H1 (cell line): ENCODE measurements at regions not wholly inside any gene's neighbourhood (a gene's known extent, or its start where the extent isn't known, plus 50 kb on each side); places are given as distances from the start of the nearest gene placed in this dataset.

Experiments used
- CTCF ChIA-PET: fragments of 300-600 bp; sonication (Branson Sonifier 250); formaldehyde crosslinking; loops from one replicate; lab custom pipeline; 2021; ENCODE audit not compliant: partially characterized antibody; lab: Charles Lee
- POLR2A ChIA-PET: fragments of 300-600 bp; sonication (Branson Sonifier 250); formaldehyde crosslinking; loops from one replicate; lab custom pipeline; 2021; ENCODE audit warnings: inconsistent platforms; ENCODE audit not compliant: partially characterized antibody; lab: Charles Lee
- DNase-seq, 2 experiments: peaks; one replicate each; pipeline versions ENCODE4 v3.0.0 to v3.0.0-alpha.2; 2010 to 2022; ENCODE audit warnings: low spot score in 2 of 2, low read depth in 1 of 2, mixed read lengths in 1 of 2
- FAIRE-seq: peaks from 2 replicates; lab custom pipeline; 2011; peaks lifted over from hg19 to GRCh38; lab: Jason Lieb, UNC
- H2AFZ ChIP-seq: 2 replicates; pipeline ENCODE4 v1.8.1; 2012; ENCODE audit warnings: low read length, inconsistent platforms
- H2AK5ac ChIP-seq: 2 replicates; pipeline ENCODE4 v1.6.1; 2013; ENCODE audit warnings: low read depth, low read length
- H2BK120ac ChIP-seq: replicated peaks from 2 replicates; pipeline ENCODE3; 2013; ENCODE audit warnings: low read depth, low read length, inconsistent platforms
- H2BK12ac ChIP-seq: 2 replicates; pipeline ENCODE4 v1.6.1; 2013; ENCODE audit warnings: low read depth, low read length
- H2BK15ac ChIP-seq: 2 replicates; pipeline ENCODE4 v1.6.1; 2013; ENCODE audit warnings: low read length
- H2BK20ac ChIP-seq: 2 replicates; pipeline ENCODE4 v1.6.1; 2013; ENCODE audit warnings: low read length
- H2BK5ac ChIP-seq: 2 replicates; pipeline ENCODE4 v1.6.1; 2013; ENCODE audit warnings: low read depth, low read length
- H3K14ac ChIP-seq: 2 replicates; pipeline ENCODE4 v1.6.1; 2013; ENCODE audit warnings: inconsistent platforms; ENCODE audit not compliant: insufficient read length
- H3K18ac ChIP-seq: 2 replicates; pipeline ENCODE4 v1.6.1; 2013; ENCODE audit warnings: low read length; ENCODE audit errors: extremely low read depth
- H3K23ac ChIP-seq: 2 replicates; pipeline ENCODE4 v1.6.1; 2013; ENCODE audit warnings: inconsistent platforms; ENCODE audit not compliant: insufficient read length
- H3K23me2 ChIP-seq: 2 replicates; pipeline ENCODE4 v1.6.1; 2013; ENCODE audit warnings: low read depth, low read length
- H3K27ac ChIP-seq: 2 replicates; pipeline ENCODE4 v1.6.1; 2011; ENCODE audit warnings: low read depth, low read length, inconsistent platforms
- H3K27me3 ChIP-seq, 4 experiments: replicated peaks in 1 of 4; 1 replicate in 1 of 4; 2 replicates in 3 of 4; pipeline versions ENCODE4 v1.6.1 to v1.8.1; 2011 to 2013; ENCODE audit warnings: low read length in 3 of 4, mild to moderate bottlenecking in 3 of 4, inconsistent platforms in 2 of 4, mixed read lengths in 2 of 4, moderate library complexity in 1 of 4; ENCODE audit not compliant: control insufficient read depth in 3 of 4, insufficient read depth in 3 of 4; ENCODE audit errors: extremely low read depth in 1 of 4
- H3K36me3 ChIP-seq, 4 experiments: 2 replicates each; pipeline versions ENCODE4 v1.6.1 to v1.8.1; 2011 to 2013; ENCODE audit warnings: mild to moderate bottlenecking in 4 of 4, low read length in 3 of 4, moderate library complexity in 2 of 4, control low read depth in 1 of 4, inconsistent platforms in 1 of 4; ENCODE audit not compliant: insufficient read depth in 4 of 4, control insufficient read depth in 2 of 4
- H3K4ac ChIP-seq: replicated peaks from 2 replicates; pipeline ENCODE3; 2013; ENCODE audit warnings: low read length, low read depth, mixed read lengths, inconsistent platforms; ENCODE audit not compliant: insufficient read length
- H3K4me1 ChIP-seq, 4 experiments: replicated peaks in 1 of 4; 1 replicate in 1 of 4; 2 replicates in 3 of 4; pipeline versions ENCODE4 v1.6.1 to v1.8.1; 2011 to 2013; ENCODE audit warnings: low read length in 3 of 4, inconsistent platforms in 2 of 4, mixed read lengths in 1 of 4; ENCODE audit not compliant: insufficient read depth in 4 of 4, control insufficient read depth in 3 of 4
- H3K4me2 ChIP-seq, 2 experiments: 2 replicates each; pipeline versions ENCODE4 v1.6.1 to v1.8.1; 2011 to 2013; ENCODE audit warnings: low read depth in 2 of 2, low read length in 2 of 2, control low read depth in 1 of 2, inconsistent platforms in 1 of 2, mild to moderate bottlenecking in 1 of 2; ENCODE audit not compliant: insufficient read depth in 1 of 2
- H3K4me3 ChIP-seq, 4 experiments: fragments of 200-600, 300-600 bp in 1 of 4; sonication (generic), shearing (Covaris generic), sonication (Bioruptor Twin) in 1 of 4; 2 replicates each; pipeline versions ENCODE4 v1.5.1 to v1.8.1; 2011 to 2016; ENCODE audit warnings: low read length in 4 of 4, low read depth in 3 of 4, control low read depth in 2 of 4, inconsistent platforms in 2 of 4, mild to moderate bottlenecking in 2 of 4, mixed read lengths in 1 of 4, moderate library complexity in 1 of 4; ENCODE audit not compliant: insufficient read depth in 2 of 4; ENCODE audit errors: extremely low read depth in 1 of 4
- H3K56ac ChIP-seq: replicated peaks from 2 replicates; pipeline ENCODE3; 2013; ENCODE audit warnings: low read depth, mild to moderate bottlenecking, mixed read lengths, low read length, inconsistent platforms; ENCODE audit not compliant: insufficient read length
- H3K79me1 ChIP-seq: 2 replicates; pipeline ENCODE4 v1.6.1; 2013; ENCODE audit warnings: low read depth, low read length, control low read depth
- H3K79me2 ChIP-seq, 2 experiments: 2 replicates each; pipeline versions ENCODE4 v1.6.1 to v1.8.1; 2012 to 2013; ENCODE audit warnings: low read length in 2 of 2, mild to moderate bottlenecking in 2 of 2, inconsistent platforms in 1 of 2; ENCODE audit not compliant: insufficient read depth in 2 of 2, control insufficient read depth in 1 of 2
- H3K9ac ChIP-seq, 4 experiments: replicated peaks in 1 of 4; 1 replicate in 1 of 4; 2 replicates in 3 of 4; pipeline versions ENCODE4 v1.6.1 to v1.8.1; 2011 to 2013; ENCODE audit warnings: low read depth in 3 of 4, low read length in 3 of 4, control low read depth in 2 of 4, mild to moderate bottlenecking in 2 of 4, moderate library complexity in 2 of 4, inconsistent platforms in 1 of 4; ENCODE audit errors: extremely low read depth in 1 of 4
- H3K9me3 ChIP-seq, 2 experiments: 2 replicates each; pipeline versions ENCODE4 v1.6.1 to v1.8.1; 2012 to 2013; ENCODE audit warnings: mild to moderate bottlenecking in 2 of 2, moderate library complexity in 2 of 2, control low read depth in 1 of 2, inconsistent platforms in 1 of 2, low read depth in 1 of 2, low read length in 1 of 2, mixed read lengths in 1 of 2; ENCODE audit not compliant: insufficient read depth in 2 of 2
- H4K20me1 ChIP-seq, 2 experiments: replicated peaks in 1 of 2; 2 replicates each; pipeline versions ENCODE3 to v1.8.1; 2011 to 2013; ENCODE audit warnings: inconsistent platforms in 2 of 2, low read length in 2 of 2, mild to moderate bottlenecking in 1 of 2; ENCODE audit not compliant: insufficient read depth in 2 of 2, control insufficient read depth in 1 of 2
- H4K5ac ChIP-seq: 2 replicates; pipeline ENCODE4 v1.6.1; 2013; ENCODE audit warnings: low read length, low read depth, mixed read lengths, inconsistent platforms; ENCODE audit not compliant: insufficient read length
- H4K8ac ChIP-seq: 2 replicates; pipeline ENCODE4 v1.8.0; 2013; ENCODE audit warnings: mild to moderate bottlenecking, moderate library complexity, low read length, inconsistent platforms; ENCODE audit not compliant: insufficient read depth; ENCODE audit errors: extremely low read depth
- H4K91ac ChIP-seq: replicated peaks from 2 replicates; pipeline ENCODE3; 2013; ENCODE audit warnings: low read length, mixed read lengths, inconsistent platforms; ENCODE audit not compliant: insufficient read length
- EGR1 ChIP-seq: IDR thresholded peaks from 2 replicates; pipeline ENCODE4 v1.6.1; 2011; ENCODE audit warnings: low read depth, low read length, borderline replicate concordance
- FOSL1 ChIP-seq: IDR thresholded peaks from 2 replicates; pipeline ENCODE4 v1.6.1; 2011; ENCODE audit warnings: mild to moderate bottlenecking, low read depth, low read length, moderate library complexity; ENCODE audit not compliant: insufficient read depth
- GABPA ChIP-seq: IDR thresholded peaks from 2 replicates; pipeline ENCODE4 v1.6.1; 2011; ENCODE audit warnings: mild to moderate bottlenecking, low read length, moderate library complexity, borderline replicate concordance; ENCODE audit not compliant: insufficient read depth
- GTF2F1 ChIP-seq: IDR thresholded peaks from 2 replicates; pipeline ENCODE4 v1.6.1; 2012; ENCODE audit warnings: low read depth, low read length, improper control_type of control experiment, borderline replicate concordance
- HDAC6 ChIP-seq: IDR thresholded peaks from one replicate; pipeline ENCODE4 v1.7.1; 2012; ENCODE audit warnings: low read depth, mild to moderate bottlenecking, inconsistent platforms, low read length, moderate library complexity
- POU5F1 ChIP-seq: IDR thresholded peaks from 2 replicates; pipeline ENCODE4 v1.6.1; 2011; ENCODE audit warnings: low read depth, mild to moderate bottlenecking, low read length, moderate library complexity
- TEAD4 ChIP-seq: IDR thresholded peaks from 2 replicates; pipeline ENCODE4 v1.6.1; 2012; ENCODE audit warnings: low read depth, low read length, inconsistent platforms, mixed read lengths
- WGBS, 2 experiments: shearing (Covaris generic) in 1 of 2; methylation state at CpG; one replicate each; pipeline versions ENCODE4 v1.1.6 to v1.1.7; 2013 to 2015; ENCODE audit warnings: low lambda C conversion rate in 2 of 2, mixed read lengths in 2 of 2, inconsistent platforms in 1 of 2, low coverage in 1 of 2, missing lambda C conversion rate in 1 of 2; ENCODE audit not compliant: insufficient replicate concordance in 2 of 2, insufficient coverage in 1 of 2, insufficient read length in 1 of 2; ENCODE audit errors: extremely low coverage in 1 of 2, missing lambda C conversion rate in 1 of 2; 5-methylcytosine and 5-hydroxymethylcytosine counted together
- TF ChIP-seq, protein P1 (sequence below): IDR thresholded peaks from 2 replicates; pipeline ENCODE4 v1.6.1; 2012; ENCODE audit warnings: inconsistent platforms

DNA sequence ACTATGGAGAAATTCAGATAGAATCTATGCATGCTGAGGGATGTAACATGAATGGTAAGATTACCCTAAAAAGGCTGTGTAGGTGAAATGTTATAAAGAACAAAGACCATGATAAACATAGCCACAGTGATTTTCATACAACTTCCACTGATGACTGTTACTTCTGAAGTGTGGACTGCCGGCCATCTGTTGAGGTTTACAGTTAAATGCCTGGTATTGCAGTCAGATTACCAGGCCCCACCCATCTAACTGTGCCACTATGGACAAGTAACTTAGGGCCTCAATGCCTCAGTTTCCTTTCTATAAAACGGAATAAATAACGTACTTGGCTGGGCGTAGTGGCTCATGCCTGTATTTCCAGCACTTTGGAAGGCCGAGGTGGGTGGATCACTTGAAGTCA, 395.6 kb downstream of the KLF12 start:
- no peak overlapping the region for H2BK15ac ChIP-seq
- H4K8ac ChIP-seq: no peak overlapping the region
- no peak overlapping the region for H2AFZ ChIP-seq
- WGBS, 2 experiments: 96% methylated on average over 5 of the region's 5 CpGs; no CpG with 5 or more reads in 1 of the 2 experiments
- H3K79me1 ChIP-seq: no peaks in the 10 kb centered on the region
- FAIRE-seq (no peak), DNase-seq (no peak)
- no peak overlapping the region for H2BK20ac ChIP-seq
- CTCF ChIA-PET: no interaction called here
- no peaks in the 10 kb centered on the region for H3K27me3 ChIP-seq
- no peak overlapping the region for H3K23ac ChIP-seq
- H2BK120ac ChIP-seq: no peak overlapping the region
- no peak overlapping the region for H2AK5ac ChIP-seq
- TF ChIP-seq POU5F1 (no peak), TEAD4 (no peak), GTF2F1 (no peak), GABPA (no peak), HDAC6 (no peak), EGR1 (no peak), FOSL1 (no peak)
- TF ChIP-seq, protein P1, sequence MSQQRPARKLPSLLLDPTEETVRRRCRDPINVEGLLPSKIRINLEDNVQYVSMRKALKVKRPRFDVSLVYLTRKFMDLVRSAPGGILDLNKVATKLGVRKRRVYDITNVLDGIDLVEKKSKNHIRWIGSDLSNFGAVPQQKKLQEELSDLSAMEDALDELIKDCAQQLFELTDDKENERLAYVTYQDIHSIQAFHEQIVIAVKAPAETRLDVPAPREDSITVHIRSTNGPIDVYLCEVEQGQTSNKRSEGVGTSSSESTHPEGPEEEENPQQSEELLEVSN: no peak
- no peak overlapping the region for H4K5ac ChIP-seq
- no peak overlapping the region for H3K4me3 ChIP-seq
- no peaks in the 10 kb centered on the region for H3K79me2 ChIP-seq
- no peak overlapping the region for H3K18ac ChIP-seq
- no peaks in the 10 kb centered on the region for H3K36me3 ChIP-seq
- no peak overlapping the region for H3K14ac ChIP-seq
- POLR2A ChIA-PET: no interaction called here
- H3K56ac ChIP-seq: no peak overlapping the region
- H3K4ac ChIP-seq: no peak overlapping the region
- no peaks in the 10 kb centered on the region for H3K9me3 ChIP-seq
- H3K23me2 ChIP-seq: no peaks in the 10 kb centered on the region
- H3K4me2 ChIP-seq: no peak overlapping the region
- H3K4me1 ChIP-seq: peaks cover 0 to 2% (median 0%) of the 10 kb centered on the region in 4 experiments; a peak in 1 of 7 replicates
- H2BK5ac ChIP-seq: no peak overlapping the region
- H4K91ac ChIP-seq: no peak overlapping the region
- no peak overlapping the region for H3K9ac ChIP-seq
- H4K20me1 ChIP-seq: no peaks in the 10 kb centered on the region
- no peak overlapping the region for H3K27ac ChIP-seq
- no peak overlapping the region for H2BK12ac ChIP-seq
